Naive thymus-derived CD4-positive, alpha-beta T cell (primary cell): ENCODE measurements at regions not wholly inside any gene's neighbourhood (a gene's known extent, or its start where the extent isn't known, plus 50 kb on each side); places are given as distances from the start of the nearest gene placed in this dataset.

Experiments used
- ATAC-seq: fragments of 150-1000 bp; cut with Tn5 transposase; 2 replicates; pipeline ENCODE4 v1.10.0; 2021; ENCODE audit warnings: mild to moderate bottlenecking, moderate library complexity
- CTCF ChIA-PET: fragments of 350-600 bp; sonication (Branson Sonifier 250); formaldehyde crosslinking; loops from one replicate; lab custom pipeline; 2021; ENCODE audit warnings: antibody characterized with exemption; lab: Charles Lee
- POLR2A ChIA-PET: fragments of 350-600 bp; sonication (Branson Sonifier 250); formaldehyde crosslinking; loops from one replicate; lab custom pipeline; 2021; ENCODE audit warnings: antibody characterized with exemption, inconsistent platforms; lab: Charles Lee
- DNase-seq, 9 donors: peaks; one replicate each; pipeline versions ENCODE4 v3.0.0 to v3.0.0-alpha.2; 2020 to 2022; ENCODE audit warnings: mixed read lengths in 1 of 9
- H3K27ac ChIP-seq: one replicate; pipeline ENCODE4 v1.7.0; 2013; ENCODE audit warnings: mild to moderate bottlenecking, low read depth, low read length, moderate library complexity
- H3K27me3 ChIP-seq, 2 donors: one replicate each; pipeline ENCODE4 v1.7.0; 2013; ENCODE audit warnings: low read length in 2 of 2, mild to moderate bottlenecking in 2 of 2, moderate library complexity in 2 of 2; ENCODE audit not compliant: control insufficient read depth in 2 of 2, insufficient read depth in 2 of 2
- H3K36me3 ChIP-seq, 3 experiments: 1 replicate in 2 of 3; 2 replicates in 1 of 3; pipeline ENCODE4 v1.7.0; 2013; ENCODE audit warnings: low read length in 3 of 3, mild to moderate bottlenecking in 3 of 3, moderate library complexity in 1 of 3; ENCODE audit not compliant: insufficient read depth in 3 of 3, control insufficient read depth in 2 of 3
- H3K4me1 ChIP-seq, 2 donors: one replicate each; pipeline ENCODE4 v1.7.0; 2013; ENCODE audit warnings: low read length in 2 of 2, mild to moderate bottlenecking in 2 of 2, moderate library complexity in 1 of 2; ENCODE audit not compliant: control insufficient read depth in 2 of 2, insufficient read depth in 2 of 2
- H3K4me3 ChIP-seq: 2 replicates; pipeline ENCODE4 v1.7.0; 2013; ENCODE audit warnings: mild to moderate bottlenecking, low read length
- H3K9me3 ChIP-seq, 3 experiments: 1 replicate in 2 of 3; 2 replicates in 1 of 3; pipeline ENCODE4 v1.7.0; 2013; ENCODE audit warnings: low read length in 3 of 3; ENCODE audit not compliant: control insufficient read depth in 2 of 3
- H3K27ac Mint-ChIP-seq, 9 donors: one replicate each; pipeline ENCODE4 v1.8.0; 2020 to 2022; ENCODE audit warnings: mixed read lengths in 9 of 9, mild to moderate bottlenecking in 8 of 9, moderate library complexity in 5 of 9, inconsistent platforms in 2 of 9
- H3K27me3 Mint-ChIP-seq, 5 donors: one replicate each; pipeline ENCODE4 v1.8.0; 2021 to 2022; ENCODE audit warnings: mixed read lengths in 5 of 5, mild to moderate bottlenecking in 1 of 5
- H3K36me3 Mint-ChIP-seq, 5 donors: one replicate each; pipeline ENCODE4 v1.8.0; 2020 to 2022; ENCODE audit warnings: mixed read lengths in 5 of 5, mild to moderate bottlenecking in 3 of 5, inconsistent platforms in 1 of 5
- H3K4me1 Mint-ChIP-seq, 7 donors: one replicate each; pipeline ENCODE4 v1.8.0; 2020 to 2022; ENCODE audit warnings: mixed read lengths in 7 of 7, mild to moderate bottlenecking in 3 of 7, inconsistent platforms in 1 of 7
- H3K4me3 Mint-ChIP-seq, 10 donors: one replicate each; pipeline ENCODE4 v1.8.0; 2020 to 2022; ENCODE audit warnings: mild to moderate bottlenecking in 10 of 10, mixed read lengths in 10 of 10, moderate library complexity in 6 of 10, inconsistent platforms in 2 of 10
- H3K9me3 Mint-ChIP-seq, 11 donors: one replicate each; pipeline ENCODE4 v1.8.0; 2020 to 2022; ENCODE audit warnings: mixed read lengths in 11 of 11, mild to moderate bottlenecking in 4 of 11, inconsistent platforms in 1 of 11, moderate library complexity in 1 of 11
- intact Hi-C, 2 donors: fragments of 100-400 bp; cut with micrococcal nuclease; formaldehyde crosslinking; loops; one replicate each; pipeline ENCODE4 v1.15.1; 2023

DNA sequence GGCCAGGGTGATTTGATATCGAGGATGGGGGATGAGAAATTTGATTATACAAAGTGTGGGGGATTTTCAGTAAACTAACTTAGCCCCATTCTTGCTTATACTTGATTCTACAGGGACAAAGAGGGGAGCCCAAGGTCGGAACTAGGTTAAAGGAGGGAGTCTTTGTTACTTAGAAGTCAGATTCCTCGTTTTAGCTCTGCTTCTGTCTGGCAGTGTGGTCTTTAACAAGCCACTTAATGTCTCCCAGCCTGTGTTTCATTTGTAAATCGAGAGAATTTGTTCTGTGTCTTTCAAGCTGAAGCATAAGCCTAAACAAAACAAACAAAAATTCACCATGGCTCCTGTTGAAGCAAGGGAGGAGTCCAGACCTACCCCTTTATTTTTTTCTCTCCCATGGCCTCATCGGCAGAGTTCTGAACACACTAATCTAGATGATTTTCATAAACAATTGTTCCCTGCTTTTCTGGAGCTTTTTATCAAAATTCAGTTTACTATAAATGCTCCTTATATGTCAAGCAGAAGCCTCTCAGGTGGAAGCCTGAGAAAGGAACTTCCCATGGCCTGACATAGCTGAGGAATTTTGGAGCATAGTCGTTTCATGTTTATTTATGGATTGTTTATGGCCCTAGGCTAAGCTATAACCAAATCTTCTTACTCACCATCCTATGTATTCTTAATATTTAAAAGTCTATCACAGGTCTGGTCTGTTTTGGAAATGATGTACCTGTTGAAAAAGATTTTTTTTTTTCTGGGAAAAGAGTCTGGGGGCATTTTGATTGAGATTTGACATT, 62.6 kb upstream of the SYTL5 start:
- CTCF ChIA-PET, result no interaction called here
- Mint-ChIP-seq H3K4me3 (no peak overlapping the region), H3K27me3 (peaks cover 0 to 9% (median 4%) of the 10 kb centered on the region in 5 donors), H3K9me3 (peaks cover 0 to 3% (median 0%) of the 10 kb centered on the region in 11 donors), H3K27ac (no peak overlapping the region), H3K36me3 (no peaks in the 10 kb centered on the region), H3K4me1 (no peaks in the 10 kb centered on the region)
- POLR2A ChIA-PET, result no interaction called here
- Histone ChIP-seq H3K36me3 (no peaks in the 10 kb centered on the region), H3K9me3 (no peaks in the 10 kb centered on the region), H3K27ac (no peak overlapping the region), H3K4me3 (no peak overlapping the region), H3K27me3 (no peaks in the 10 kb centered on the region), H3K4me1 (no peaks in the 10 kb centered on the region)
- DNase-seq, result no peak
- intact Hi-C loops, result no loop called here
- ATAC-seq, result no peak

DNA sequence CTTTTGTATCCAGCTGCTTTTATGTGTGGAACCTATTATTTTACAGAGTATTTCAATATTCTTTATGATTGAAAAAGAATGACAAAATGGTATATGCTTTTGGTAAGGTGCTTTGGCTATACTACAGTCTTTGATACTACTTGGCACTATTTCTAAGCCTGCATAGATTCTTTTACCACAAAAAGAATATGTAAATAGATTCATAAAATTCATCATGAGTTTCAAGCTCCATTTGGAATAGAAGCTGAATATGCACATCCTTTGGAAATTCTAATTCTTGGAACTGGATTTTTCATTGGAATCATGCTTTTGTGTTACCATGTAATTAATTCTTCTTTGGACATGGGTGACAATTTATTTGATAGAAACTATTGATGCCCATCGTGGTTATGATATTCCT, 60.2 kb upstream of the SYTL5 start:
- ChIA-PET POLR2A (no interaction called here), CTCF (no interaction called here)
- peaks cover 0 to 10% (median 9%) of the 10 kb centered on the region in 5 donors for H3K27me3 Mint-ChIP-seq
- no peaks in the 10 kb centered on the region for H3K9me3 ChIP-seq
- no peaks in the 10 kb centered on the region for H3K27me3 ChIP-seq
- H3K27ac Mint-ChIP-seq, result no peak overlapping the region
- peaks cover 0 to 4% (median 0%) of the 10 kb centered on the region in 11 donors for H3K9me3 Mint-ChIP-seq
- no peaks in the 10 kb centered on the region for H3K36me3 Mint-ChIP-seq
- DNase-seq, result no peak
- H3K36me3 ChIP-seq, result no peaks in the 10 kb centered on the region
- no peak for ATAC-seq
- intact Hi-C loops, result no loop called here
- H3K4me3 Mint-ChIP-seq, result no peak overlapping the region
- H3K4me1 Mint-ChIP-seq, result no peaks in the 10 kb centered on the region
- H3K4me3 ChIP-seq, result no peak overlapping the region
- no peak overlapping the region for H3K27ac ChIP-seq
- no peaks in the 10 kb centered on the region for H3K4me1 ChIP-seq

DNA sequence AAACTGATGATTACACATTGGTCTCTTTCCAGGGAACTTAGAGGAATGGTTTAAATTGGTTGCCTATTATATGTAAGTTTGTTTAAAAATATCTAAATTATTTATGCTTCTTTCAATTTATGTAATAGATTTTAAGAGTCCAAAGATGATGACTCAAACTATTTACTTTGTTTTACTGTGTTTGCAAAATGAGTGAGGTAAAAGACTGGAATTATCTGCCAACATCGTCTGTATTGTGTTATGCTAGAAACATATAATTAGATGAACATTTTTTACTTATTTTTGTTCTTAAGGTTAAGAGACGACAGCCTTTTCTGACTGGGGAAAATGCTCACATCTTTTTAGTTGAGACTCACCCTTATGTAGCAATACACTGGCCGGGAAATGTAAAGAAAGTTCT, 51.1 kb upstream of the SYTL5 start:
- Mint-ChIP-seq H3K36me3 (no peaks in the 10 kb centered on the region), H3K4me3 (no peak overlapping the region), H3K9me3 (no peaks in the 10 kb centered on the region), H3K4me1 (peaks cover 0 to 3% (median 0%) of the 10 kb centered on the region in 7 donors), H3K27me3 (peaks cover 0 to 5% (median 0%) of the 10 kb centered on the region in 5 donors), H3K27ac (no peak overlapping the region)
- CTCF ChIA-PET, result no interaction called here
- Histone ChIP-seq H3K4me3 (no peak overlapping the region), H3K27me3 (no peaks in the 10 kb centered on the region), H3K4me1 (no peaks in the 10 kb centered on the region), H3K27ac (no peak overlapping the region), H3K36me3 (no peaks in the 10 kb centered on the region), H3K9me3 (no peaks in the 10 kb centered on the region)
- ATAC-seq (no peak), DNase-seq (no peak)
- intact Hi-C loops, result no loop called here
- POLR2A ChIA-PET, result no interaction called here

DNA sequence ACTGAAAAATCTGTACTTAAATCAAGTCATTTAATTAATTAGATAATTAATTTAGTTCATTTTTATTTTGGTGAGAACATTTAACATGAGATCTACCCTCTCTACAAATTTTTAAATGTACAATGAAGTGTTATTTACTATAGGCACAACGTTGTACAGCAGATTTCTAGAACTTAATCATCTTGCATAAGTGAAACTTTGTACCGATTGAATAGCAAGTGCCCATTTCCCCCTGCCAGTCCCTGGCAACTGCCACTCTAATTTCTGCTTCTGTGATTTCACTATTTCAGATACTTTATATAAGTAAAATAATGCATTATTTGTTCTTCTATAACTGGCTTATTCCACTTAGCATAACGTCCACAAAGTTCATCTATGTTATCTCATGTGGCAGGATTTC, 50.1 kb upstream of the SYTL5 start:
- Mint-ChIP-seq H3K9me3 (peaks cover 0 to 2% (median 0%) of the 10 kb centered on the region in 11 donors), H3K4me1 (peaks cover 0 to 4% (median 0%) of the 10 kb centered on the region in 7 donors), H3K4me3 (no peak overlapping the region), H3K27me3 (peaks cover 0 to 2% (median 0%) of the 10 kb centered on the region in 5 donors), H3K27ac (no peak overlapping the region), H3K36me3 (no peaks in the 10 kb centered on the region)
- Histone ChIP-seq H3K4me1 (no peaks in the 10 kb centered on the region), H3K27me3 (no peaks in the 10 kb centered on the region), H3K36me3 (no peaks in the 10 kb centered on the region), H3K4me3 (no peak overlapping the region), H3K27ac (no peak overlapping the region), H3K9me3 (no peaks in the 10 kb centered on the region)
- POLR2A ChIA-PET, result no interaction called here
- ATAC-seq (no peak), DNase-seq (no peak)
- intact Hi-C loops, result no loop called here
- CTCF ChIA-PET, result no interaction called here
